Activated CD4-positive, alpha-beta memory T cell treated with anti-CD3 and anti-CD28 coated beads, Interleukin-2, amount 10 ng/mL, durations not matched to agents 7 days and 5 days (primary cell): ENCODE measurements at regions not wholly inside any gene's neighbourhood (a gene's known extent, or its start where the extent isn't known, plus 50 kb on each side); places are given as distances from the start of the nearest gene placed in this dataset.

Experiments used
- CTCF ChIA-PET: fragments of 350-600 bp; sonication (Branson Sonifier 250); formaldehyde crosslinking; loops from one replicate; lab custom pipeline; 2021; ENCODE audit warnings: antibody characterized with exemption, inconsistent platforms; lab: Charles Lee
- POLR2A ChIA-PET: fragments of 350-600 bp; sonication (Branson Sonifier 250); formaldehyde crosslinking; loops from one replicate; lab custom pipeline; 2021; ENCODE audit warnings: antibody characterized with exemption; lab: Charles Lee
- DNase-seq: peaks from one replicate; pipeline ENCODE4 v3.0.0-alpha.2; 2020
- H3K27ac Mint-ChIP-seq: one replicate; pipeline ENCODE4 v1.8.0; 2021; ENCODE audit warnings: mild to moderate bottlenecking, mixed read lengths
- H3K27me3 Mint-ChIP-seq: one replicate; pipeline ENCODE4 v1.8.0; 2021; ENCODE audit warnings: mixed read lengths
- H3K36me3 Mint-ChIP-seq: one replicate; pipeline ENCODE4 v1.8.0; 2021; ENCODE audit warnings: low read depth, mixed read lengths
- H3K4me1 Mint-ChIP-seq: one replicate; pipeline ENCODE4 v1.8.0; 2021; ENCODE audit warnings: mixed read lengths
- H3K4me3 Mint-ChIP-seq: one replicate; pipeline ENCODE4 v1.8.0; 2021; ENCODE audit warnings: mild to moderate bottlenecking, mixed read lengths
- H3K9me3 Mint-ChIP-seq: one replicate; pipeline ENCODE4 v1.8.0; 2021; ENCODE audit warnings: mixed read lengths

DNA sequence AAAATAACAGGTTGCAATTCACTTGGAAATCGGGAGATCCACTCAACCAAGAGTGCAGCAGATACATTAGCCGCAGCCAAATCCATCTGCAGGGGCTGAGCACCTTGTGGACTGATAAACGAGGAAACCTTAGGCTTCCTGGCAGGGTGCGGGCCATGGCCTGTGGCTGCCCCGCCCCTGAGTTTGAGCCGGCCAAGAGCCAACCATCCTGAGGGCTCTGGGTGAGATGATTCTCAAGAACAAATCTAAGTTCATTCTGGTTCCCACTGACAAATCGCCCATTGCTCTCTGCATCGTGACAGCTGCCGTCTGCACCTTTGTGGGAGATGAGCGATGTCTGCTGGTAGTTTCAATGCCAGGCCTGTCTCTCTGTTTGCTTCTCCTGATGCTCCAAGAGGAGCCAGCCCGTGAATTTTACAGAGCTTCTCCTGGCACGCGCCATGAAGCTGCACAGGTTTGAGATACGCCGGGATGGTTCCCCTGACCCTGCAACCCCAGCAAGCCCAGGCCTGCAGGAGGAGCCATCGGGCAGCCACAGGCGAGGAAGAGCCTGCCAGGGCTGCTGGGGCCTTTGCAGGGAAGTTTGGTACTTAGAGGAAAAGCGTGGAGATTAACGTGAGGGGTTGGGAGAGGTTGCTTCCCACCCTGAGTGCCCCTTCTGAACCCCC lies 154.0 kb downstream of the OLFM1 start:
- Mint-ChIP-seq H3K4me1 (no peaks in the 10 kb centered on the region), H3K27me3 (no peaks in the 10 kb centered on the region), H3K36me3 (no peaks in the 10 kb centered on the region), H3K27ac (no peak overlapping the region), H3K9me3 (no peaks in the 10 kb centered on the region), H3K4me3 (no peak overlapping the region)
- ChIA-PET CTCF (no interaction called here), POLR2A (no interaction called here)
- no peak for DNase-seq

DNA sequence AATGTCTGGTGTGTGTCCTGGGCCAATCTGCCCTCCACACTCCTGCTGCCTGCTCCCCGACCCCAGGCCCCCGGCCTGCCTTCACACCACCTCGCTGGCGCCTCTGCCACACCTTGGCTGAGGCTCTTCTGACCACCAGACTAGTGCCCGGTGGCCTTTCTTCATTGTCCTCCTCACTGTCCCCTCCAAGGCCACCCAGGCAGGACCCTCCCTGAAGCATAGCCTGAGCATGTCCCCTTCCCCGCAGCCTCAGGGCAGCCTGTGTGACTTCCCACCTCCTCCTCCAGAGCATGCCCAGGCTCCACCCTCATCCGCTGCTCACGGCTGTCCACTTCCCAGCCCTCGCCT lies 154.6 kb downstream of the OLFM1 start:
- Mint-ChIP-seq H3K27ac (no peak overlapping the region), H3K4me3 (no peak overlapping the region), H3K9me3 (no peaks in the 10 kb centered on the region), H3K36me3 (no peaks in the 10 kb centered on the region), H3K4me1 (no peaks in the 10 kb centered on the region), H3K27me3 (no peaks in the 10 kb centered on the region)
- POLR2A ChIA-PET = no interaction called here
- CTCF ChIA-PET = no interaction called here
- DNase-seq = no peak

DNA sequence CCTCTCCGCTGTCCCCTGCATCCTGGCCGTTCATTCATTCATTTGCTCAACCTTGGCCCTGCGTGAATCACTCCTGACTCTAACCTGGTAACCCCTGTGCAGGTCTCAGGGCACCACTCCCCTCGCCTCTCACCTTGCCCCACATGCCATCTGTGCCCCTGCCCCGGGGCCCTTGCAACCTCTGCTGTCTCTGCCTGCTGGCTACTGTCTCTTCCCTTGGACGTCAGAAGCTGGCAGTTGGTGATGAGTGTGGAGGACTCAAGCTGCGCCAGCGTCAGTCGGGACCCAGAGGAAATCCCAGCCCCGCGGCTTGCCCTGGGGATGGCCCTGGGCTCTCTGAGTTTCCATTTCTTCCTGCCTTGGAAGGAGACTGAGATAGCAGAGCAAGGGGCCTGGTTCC lies 154.9 kb downstream of the OLFM1 start:
- Mint-ChIP-seq H3K27ac (no peak overlapping the region), H3K4me3 (no peak overlapping the region), H3K9me3 (no peaks in the 10 kb centered on the region), H3K27me3 (no peaks in the 10 kb centered on the region), H3K4me1 (no peaks in the 10 kb centered on the region), H3K36me3 (no peaks in the 10 kb centered on the region)
- ChIA-PET CTCF (no interaction called here), POLR2A (no interaction called here)
- DNase-seq = no peak

DNA sequence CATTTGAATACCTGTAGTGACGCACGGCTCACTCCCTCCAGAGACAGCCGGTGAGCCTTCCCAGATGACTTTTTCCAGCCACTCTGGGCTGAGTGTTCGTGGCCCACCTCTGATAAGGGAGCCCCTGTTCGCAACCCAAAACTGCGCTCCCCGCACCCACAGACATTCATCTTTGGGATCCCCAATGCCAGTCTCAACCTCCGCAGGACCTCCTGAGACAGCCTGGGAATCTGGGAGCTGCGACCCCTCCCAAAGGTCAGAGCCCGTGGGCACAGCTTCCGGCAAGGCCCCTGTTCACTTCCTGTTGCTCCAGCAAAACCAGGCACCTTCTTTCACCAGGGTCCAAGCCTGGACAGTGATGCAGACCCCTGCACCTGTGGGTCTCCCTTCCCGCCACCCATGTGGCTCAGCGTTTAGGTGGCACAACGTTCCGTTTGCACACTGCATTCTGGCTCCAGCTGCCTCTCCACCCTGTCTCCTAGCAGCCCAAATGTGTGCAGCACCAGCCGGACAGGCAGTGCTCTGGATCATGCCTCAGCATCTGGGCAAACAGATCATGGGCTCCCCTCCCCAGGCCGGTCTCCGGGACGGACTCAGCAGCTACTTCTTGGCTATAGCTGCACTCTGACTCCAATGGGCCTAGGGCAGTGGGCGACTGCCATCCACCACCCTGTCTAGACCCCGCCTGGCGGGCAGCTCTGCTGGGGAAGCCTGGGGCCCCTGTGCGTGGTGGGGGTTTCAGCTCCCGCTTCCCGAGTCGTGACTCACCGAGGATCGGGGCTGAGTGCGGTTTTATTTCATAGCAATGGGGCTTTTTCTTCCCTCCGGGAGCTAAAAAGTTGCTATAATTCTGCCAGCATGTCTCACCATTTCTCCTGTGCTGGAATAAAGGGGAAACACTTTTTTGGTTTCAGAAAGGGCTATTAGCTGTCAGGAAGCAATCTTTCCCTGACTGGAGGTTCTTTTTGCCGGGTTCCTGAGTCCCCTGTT lies 156.0 kb downstream of the OLFM1 start:
- no peak for DNase-seq
- Mint-ChIP-seq H3K4me1 (no peaks in the 10 kb centered on the region), H3K27me3 (no peaks in the 10 kb centered on the region), H3K4me3 (no peak overlapping the region), H3K27ac (no peak overlapping the region), H3K36me3 (no peaks in the 10 kb centered on the region), H3K9me3 (no peaks in the 10 kb centered on the region)
- POLR2A ChIA-PET = no interaction called here
- CTCF ChIA-PET = no interaction called here

DNA sequence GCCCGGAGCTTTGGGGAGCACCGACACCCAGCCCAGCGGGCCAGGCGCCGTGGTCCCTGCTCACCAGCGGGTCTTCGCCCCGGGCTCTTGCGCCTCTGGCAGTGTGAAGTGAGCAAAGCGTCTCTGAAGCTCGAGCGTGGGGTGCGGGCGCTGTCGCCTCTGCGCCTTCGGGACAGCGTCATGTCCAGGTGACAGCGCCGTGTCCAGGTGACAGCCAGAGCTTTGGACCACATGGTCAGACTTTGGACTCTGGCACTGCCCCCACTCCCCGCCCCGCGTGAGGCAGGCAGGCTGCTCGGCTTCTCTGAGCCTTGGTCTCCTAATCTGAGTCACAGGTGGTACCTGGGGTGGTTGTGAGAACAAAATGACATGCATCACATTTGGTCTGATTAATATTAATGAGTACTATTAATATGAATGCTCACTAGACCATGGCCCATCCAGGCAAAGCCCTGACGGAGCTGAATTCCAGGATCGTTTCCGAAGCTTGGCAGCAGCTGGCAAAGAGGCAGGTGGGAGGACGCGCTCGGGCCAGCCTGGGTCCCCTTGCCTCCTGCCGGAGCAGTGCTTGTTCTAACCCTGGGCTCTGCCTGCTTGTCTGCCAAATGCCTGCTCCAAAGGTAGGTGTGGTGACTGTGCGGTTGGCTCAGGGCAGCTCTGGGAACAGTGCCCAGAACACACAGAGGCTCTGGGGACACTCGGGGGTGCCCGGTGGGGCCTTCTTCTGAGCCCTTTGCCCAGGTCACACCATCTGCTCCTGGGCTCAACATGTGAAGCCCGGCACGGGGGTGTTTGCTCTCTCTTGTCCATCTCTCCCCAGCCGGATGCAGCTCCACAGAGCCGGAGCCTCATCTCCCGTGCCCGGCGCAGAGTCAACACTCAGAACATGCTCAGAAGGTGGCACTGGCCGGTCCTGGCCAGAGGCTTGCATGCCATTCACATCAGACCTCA lies 157.1 kb downstream of the OLFM1 start:
- DNase-seq = no peak
- Mint-ChIP-seq H3K4me1 (no peaks in the 10 kb centered on the region), H3K4me3 (no peak overlapping the region), H3K27ac (no peak overlapping the region), H3K9me3 (no peaks in the 10 kb centered on the region), H3K36me3 (no peaks in the 10 kb centered on the region), H3K27me3 (no peaks in the 10 kb centered on the region)
- ChIA-PET POLR2A (no interaction called here), CTCF (no interaction called here)

DNA sequence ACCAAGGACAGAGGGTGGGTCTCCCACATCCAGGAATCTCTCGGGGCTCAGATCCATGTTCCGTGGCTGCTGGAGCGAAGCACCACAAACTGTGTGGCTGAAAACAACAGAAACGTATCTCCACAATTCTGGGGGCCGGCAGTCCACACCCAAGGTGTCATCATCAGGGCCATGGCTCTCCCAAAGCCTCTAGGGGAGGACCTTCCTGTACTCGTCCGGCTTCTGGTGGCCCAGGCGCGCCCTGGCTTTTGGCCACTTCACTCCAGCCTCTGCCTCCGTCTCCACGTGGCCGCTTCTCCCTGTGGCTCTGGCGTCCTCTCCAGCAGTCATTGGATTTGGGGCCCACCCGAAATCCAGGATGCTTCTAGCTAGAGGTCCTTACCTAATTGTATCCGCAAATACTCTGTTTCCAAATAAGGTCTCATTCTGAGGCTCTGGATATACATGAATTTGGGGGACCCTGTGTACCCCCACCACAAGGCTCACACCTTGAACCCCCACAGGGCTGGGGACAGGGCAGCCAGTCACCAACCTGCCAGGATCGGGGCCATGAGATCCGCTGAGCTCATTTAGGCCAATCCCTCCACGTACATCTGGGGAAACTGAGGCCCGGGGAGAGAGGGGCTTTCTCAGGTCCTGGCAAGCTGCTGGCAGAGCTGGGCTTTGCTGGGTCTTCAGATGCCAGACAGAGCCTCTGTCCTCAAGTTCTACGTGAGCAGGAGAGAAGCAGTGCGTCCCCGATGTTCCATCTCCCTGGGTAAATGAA lies 158.2 kb downstream of the OLFM1 start:
- H3K27me3 Mint-ChIP-seq = no peaks in the 10 kb centered on the region
- no peaks in the 10 kb centered on the region for H3K36me3 Mint-ChIP-seq
- H3K4me1 Mint-ChIP-seq = no peaks in the 10 kb centered on the region
- H3K9me3 Mint-ChIP-seq = no peaks in the 10 kb centered on the region
- no peak overlapping the region for H3K27ac Mint-ChIP-seq
- ChIA-PET POLR2A (no interaction called here), CTCF (no interaction called here)
- H3K4me3 Mint-ChIP-seq = no peak overlapping the region
- no peak for DNase-seq

DNA sequence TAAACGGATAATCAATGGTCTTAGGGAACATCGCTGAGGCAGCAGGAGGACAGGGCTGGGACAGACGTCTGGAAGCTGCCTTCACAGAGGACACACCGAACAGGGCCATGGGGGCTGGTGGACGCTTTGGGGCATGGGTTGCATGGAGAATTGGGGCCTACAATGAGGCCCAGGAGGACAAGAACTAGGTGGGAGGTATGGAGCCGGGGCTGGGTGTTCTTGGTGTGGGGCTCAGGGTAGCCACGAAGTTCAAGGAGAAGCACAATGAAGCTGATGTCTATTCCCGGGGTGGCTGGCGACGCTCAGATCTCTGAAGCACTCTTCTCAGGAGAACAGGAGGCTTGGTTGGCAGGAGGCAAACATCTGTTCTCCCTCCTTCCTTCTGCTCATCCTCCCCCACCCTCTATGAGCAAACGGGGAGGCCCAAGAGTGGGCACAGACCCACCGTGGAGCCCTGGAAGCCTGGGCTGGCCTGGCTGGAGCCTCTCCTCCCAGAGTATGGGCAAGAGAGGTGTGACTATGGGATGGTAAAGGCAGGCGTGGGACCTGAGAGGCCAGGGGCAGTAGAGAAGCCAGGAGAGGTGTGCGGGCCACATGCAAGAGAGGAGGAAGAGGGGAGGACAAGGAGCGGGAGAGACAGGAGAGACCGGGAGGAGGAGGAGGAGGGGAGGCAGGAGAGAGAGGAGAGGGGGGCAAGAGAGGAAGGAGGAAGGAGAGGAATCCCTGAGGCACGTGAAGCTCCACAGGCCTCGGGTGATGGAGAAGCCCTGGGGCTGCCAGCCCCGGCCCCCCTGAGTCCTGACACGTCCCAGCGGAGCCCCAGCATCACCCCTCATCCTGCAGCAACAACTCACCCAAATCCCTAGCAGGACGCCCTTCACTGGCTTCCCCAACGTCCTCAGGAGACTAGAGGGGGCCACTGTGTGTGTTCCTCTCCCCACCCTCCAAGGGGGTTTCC lies 159.1 kb downstream of the OLFM1 start:
- no peak for DNase-seq
- Mint-ChIP-seq H3K36me3 (no peaks in the 10 kb centered on the region), H3K4me1 (no peaks in the 10 kb centered on the region), H3K9me3 (no peaks in the 10 kb centered on the region), H3K27ac (no peak overlapping the region), H3K4me3 (no peak overlapping the region), H3K27me3 (no peaks in the 10 kb centered on the region)
- ChIA-PET POLR2A (no interaction called here), CTCF (no interaction called here)

DNA sequence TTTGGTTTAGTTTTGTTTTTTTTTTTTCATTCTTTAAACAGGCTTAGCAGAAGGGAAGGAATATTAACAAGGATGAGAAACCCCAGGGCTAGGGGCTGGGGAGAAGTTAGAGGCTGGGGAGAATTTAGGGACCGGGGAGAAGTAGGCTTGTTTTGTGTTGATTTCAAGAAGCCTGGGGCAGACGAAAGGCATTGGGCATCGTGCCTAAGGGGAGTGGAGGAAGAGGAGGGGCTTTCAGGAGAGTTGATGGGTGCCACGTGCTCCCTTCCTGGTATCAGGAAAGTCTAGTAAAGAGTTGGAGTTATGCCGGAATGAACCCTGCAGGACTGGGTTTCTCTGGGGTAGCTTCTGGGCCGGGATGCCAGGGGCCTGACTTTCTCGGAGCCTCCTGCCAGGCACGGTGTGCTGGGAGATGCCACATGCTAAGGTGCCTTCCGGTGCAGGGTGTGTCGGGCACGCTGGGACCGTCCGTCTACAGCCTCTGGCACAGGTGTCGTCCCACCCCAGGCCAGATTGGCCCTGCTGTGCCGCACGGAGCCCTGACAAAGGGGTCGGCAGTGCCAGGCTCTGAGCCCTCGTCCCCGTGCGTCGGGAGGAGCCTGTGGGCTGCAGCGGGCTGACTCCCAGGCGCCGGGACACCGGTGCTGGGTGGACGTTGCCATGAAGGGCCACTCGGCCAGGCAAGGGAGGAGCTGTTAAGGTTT lies 159.9 kb downstream of the OLFM1 start:
- Mint-ChIP-seq H3K36me3 (no peaks in the 10 kb centered on the region), H3K4me3 (no peak overlapping the region), H3K4me1 (no peaks in the 10 kb centered on the region), H3K9me3 (no peaks in the 10 kb centered on the region), H3K27ac (no peak overlapping the region), H3K27me3 (no peaks in the 10 kb centered on the region)
- POLR2A ChIA-PET = no interaction called here
- CTCF ChIA-PET = no interaction called here
- no peak for DNase-seq

DNA sequence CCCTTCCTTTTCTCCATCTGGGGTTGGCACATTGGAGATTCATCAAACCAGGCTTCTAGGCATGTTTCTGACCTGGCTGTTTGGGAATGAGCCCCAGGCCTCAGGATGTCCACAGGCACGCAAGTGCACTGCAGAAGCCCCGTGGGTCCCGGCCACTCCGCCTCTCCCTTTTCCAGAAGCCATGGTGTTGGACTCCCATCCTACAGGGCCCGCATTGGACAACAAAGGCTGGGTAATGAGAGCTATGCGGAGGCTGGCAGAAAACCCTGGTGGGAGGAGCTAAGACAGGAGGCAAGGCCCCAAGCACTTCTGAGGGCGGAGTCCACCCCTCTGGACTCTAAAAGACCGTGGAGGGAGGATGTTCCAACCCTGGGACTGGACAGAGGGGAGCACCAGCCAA lies 160.6 kb downstream of the OLFM1 start:
- POLR2A ChIA-PET = no interaction called here
- DNase-seq = no peak
- no peaks in the 10 kb centered on the region for H3K36me3 Mint-ChIP-seq

DNA sequence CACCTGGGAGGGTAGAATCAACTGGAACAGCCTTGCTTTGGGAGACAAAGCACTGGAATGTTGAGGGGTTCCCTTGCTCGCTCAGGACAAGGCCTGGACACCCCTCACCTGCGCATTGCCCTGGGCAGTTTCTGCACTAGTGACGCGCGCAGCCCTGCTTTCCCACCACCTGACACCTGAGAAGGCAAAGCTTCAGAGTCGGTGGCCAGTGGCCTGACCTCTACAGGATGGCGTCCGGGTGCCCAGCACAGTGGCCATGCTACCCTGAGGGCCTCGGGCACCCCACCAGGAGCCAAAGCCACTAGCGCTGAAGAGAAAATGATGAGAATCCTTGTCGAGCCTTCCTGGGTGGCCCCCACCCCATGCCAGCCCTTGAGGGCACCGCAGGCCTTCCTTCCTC lies 161.3 kb downstream of the OLFM1 start:
- ChIA-PET POLR2A (no interaction called here), CTCF (no interaction called here)
- no peaks in the 10 kb centered on the region for H3K9me3 Mint-ChIP-seq
- no peaks in the 10 kb centered on the region for H3K27me3 Mint-ChIP-seq
- no peak overlapping the region for H3K27ac Mint-ChIP-seq
- DNase-seq = no peak
- H3K36me3 Mint-ChIP-seq = no peaks in the 10 kb centered on the region
- H3K4me1 Mint-ChIP-seq = no peaks in the 10 kb centered on the region
- no peak overlapping the region for H3K4me3 Mint-ChIP-seq

More for the DNA sequence above, 160.6 kb downstream of the OLFM1 start:
- H3K27ac Mint-ChIP-seq = no peak overlapping the region
- H3K4me1 Mint-ChIP-seq = no peaks in the 10 kb centered on the region
- H3K4me3 Mint-ChIP-seq = no peak overlapping the region
- CTCF ChIA-PET = no interaction called here
- no peaks in the 10 kb centered on the region for H3K9me3 Mint-ChIP-seq
- no peaks in the 10 kb centered on the region for H3K27me3 Mint-ChIP-seq

DNA sequence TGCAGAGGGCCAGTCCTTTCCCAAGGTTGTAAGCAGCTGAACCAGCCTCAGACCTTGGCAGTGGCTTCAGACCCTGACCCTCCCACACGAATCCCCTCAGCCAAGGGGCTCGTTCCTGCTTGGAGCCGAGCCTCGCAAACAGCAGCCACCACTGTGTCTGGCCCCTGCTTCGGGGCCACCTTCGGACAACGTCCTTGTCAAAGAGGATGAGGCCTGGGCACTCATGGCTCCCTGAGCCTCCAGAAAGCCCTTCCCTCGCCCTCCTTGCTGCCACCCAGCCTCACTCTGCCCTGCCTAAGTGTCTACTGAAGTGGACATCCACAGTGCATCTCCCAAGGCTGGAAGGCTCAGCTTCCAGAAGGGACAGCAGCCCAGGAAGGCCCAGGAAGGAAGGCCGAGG lies 161.7 kb downstream of the OLFM1 start:
- CTCF ChIA-PET = no interaction called here
- Mint-ChIP-seq H3K36me3 (no peaks in the 10 kb centered on the region), H3K27ac (no peak overlapping the region), H3K4me3 (no peak overlapping the region), H3K27me3 (no peaks in the 10 kb centered on the region), H3K9me3 (no peaks in the 10 kb centered on the region), H3K4me1 (no peaks in the 10 kb centered on the region)
- no peak for DNase-seq
- POLR2A ChIA-PET = no interaction called here
